Right atrium auricular region (tissue), 2 donors: ENCODE measurements at regions not wholly inside any gene's neighbourhood (a gene's known extent, or its start where the extent isn't known, plus 50 kb on each side); places are given as distances from the start of the nearest gene placed in this dataset.

Source experiments
- DNase-seq: peaks from one replicate; pipeline ENCODE4 v3.0.0-alpha.2; 2019; ENCODE audit warnings: low spot score
- H3K27ac ChIP-seq, 2 donors: fragments of 200-600 bp; sonication (generic); 1 replicate in 1 of 2; 2 replicates in 1 of 2; pipeline ENCODE4 v1.5.1; 2016 to 2019
- H3K27me3 ChIP-seq, 2 donors: fragments of 200-600 bp; sonication (generic); one replicate each; pipeline versions ENCODE4 v1.5.1 to v1.6.0; 2017 to 2019
- H3K36me3 ChIP-seq: fragments of 200-600 bp; sonication (generic); one replicate; pipeline ENCODE4 v1.5.1; 2016
- H3K4me1 ChIP-seq, 2 donors: fragments of 200-600 bp; sonication (generic); one replicate each; pipeline versions ENCODE4 v1.5.1 to v1.6.0; 2017 to 2019
- H3K4me3 ChIP-seq, 2 donors: fragments of 200-600 bp; sonication (generic); 1 replicate in 1 of 2; 2 replicates in 1 of 2; pipeline ENCODE4 v1.5.1; 2017 to 2019; ENCODE audit warnings: mild to moderate bottlenecking in 1 of 2, moderate library complexity in 1 of 2
- H3K9me3 ChIP-seq, 2 donors: fragments of 200-600 bp; sonication (generic); one replicate each; pipeline ENCODE4 v1.5.1; 2019
- TF ChIP-seq, protein P1 (sequence below), 2 donors: fragments of 200-600 bp; sonication (generic); IDR thresholded peaks; one replicate each; pipeline ENCODE4 v1.5.1; 2019; ENCODE audit warnings: antibody characterized with exemption in 2 of 2

DNA sequence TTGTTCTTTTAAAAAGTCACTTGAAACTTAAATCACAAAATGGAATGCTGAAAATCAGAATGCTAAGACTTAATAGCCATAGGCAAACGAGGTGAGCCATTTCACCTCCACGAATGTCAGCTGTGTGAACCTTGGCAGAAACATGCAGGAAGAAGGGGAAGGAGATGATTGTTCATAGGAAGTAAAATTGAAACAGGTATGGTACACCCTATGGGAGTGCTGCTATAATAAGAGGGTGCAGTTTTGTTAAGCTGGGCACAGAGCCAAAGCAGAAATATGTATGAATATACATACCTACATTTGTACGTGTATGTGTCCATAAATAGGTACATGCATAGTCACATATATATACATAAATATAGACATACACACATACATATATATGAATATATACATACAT is 51.0 kb upstream of the SPINK5 start:
- no peaks in the 10 kb centered on the region for H3K36me3 ChIP-seq
- DNase-seq = no peak
- no peaks in the 10 kb centered on the region for H3K9me3 ChIP-seq
- TF ChIP-seq, protein P1, sequence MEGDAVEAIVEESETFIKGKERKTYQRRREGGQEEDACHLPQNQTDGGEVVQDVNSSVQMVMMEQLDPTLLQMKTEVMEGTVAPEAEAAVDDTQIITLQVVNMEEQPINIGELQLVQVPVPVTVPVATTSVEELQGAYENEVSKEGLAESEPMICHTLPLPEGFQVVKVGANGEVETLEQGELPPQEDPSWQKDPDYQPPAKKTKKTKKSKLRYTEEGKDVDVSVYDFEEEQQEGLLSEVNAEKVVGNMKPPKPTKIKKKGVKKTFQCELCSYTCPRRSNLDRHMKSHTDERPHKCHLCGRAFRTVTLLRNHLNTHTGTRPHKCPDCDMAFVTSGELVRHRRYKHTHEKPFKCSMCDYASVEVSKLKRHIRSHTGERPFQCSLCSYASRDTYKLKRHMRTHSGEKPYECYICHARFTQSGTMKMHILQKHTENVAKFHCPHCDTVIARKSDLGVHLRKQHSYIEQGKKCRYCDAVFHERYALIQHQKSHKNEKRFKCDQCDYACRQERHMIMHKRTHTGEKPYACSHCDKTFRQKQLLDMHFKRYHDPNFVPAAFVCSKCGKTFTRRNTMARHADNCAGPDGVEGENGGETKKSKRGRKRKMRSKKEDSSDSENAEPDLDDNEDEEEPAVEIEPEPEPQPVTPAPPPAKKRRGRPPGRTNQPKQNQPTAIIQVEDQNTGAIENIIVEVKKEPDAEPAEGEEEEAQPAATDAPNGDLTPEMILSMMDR (IDR thresholded peaks at IDR 0.05) = no peak
- H3K4me1 ChIP-seq = no peaks in the 10 kb centered on the region
- H3K27me3 ChIP-seq = no peaks in the 10 kb centered on the region
- H3K4me3 ChIP-seq = no peak overlapping the region
- H3K27ac ChIP-seq = no peak overlapping the region

DNA sequence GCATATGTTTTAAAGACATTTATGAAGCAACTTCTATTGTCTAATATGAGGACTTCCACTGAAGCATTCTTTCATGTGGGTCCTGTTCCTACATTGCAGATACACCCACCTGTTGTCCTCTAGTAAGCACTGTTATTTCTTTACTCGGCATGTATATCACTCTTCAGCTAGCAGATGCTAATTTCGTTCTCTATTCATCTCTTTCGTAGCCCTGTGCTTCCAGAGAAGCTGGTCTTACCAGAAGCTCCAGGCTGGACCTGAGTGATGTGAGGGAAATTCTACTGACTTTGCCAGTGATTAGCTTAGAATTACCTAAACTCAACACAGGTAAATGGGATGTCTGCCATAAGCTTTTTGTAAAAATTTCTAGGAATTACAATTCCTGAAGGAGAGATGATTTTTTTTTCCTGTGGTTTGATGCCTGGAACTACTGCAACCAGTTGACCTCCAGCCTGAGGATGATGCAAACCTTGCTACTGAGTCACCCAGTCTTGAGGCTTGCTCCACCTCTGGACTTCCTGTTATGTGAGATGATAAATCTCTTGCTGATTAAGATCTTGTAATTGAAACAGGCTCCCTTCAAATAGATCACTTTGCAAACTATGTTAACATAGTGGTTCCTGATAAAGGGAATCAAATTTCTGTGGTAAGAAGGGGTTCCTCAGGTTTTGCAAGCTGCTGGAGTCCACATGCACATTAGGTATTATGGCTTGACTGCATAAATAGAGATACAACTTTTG is 52.2 kb upstream of the SPINK5 start:
- Histone ChIP-seq H3K9me3 (no peaks in the 10 kb centered on the region), H3K27ac (no peak overlapping the region), H3K27me3 (no peaks in the 10 kb centered on the region), H3K36me3 (no peaks in the 10 kb centered on the region), H3K4me1 (no peaks in the 10 kb centered on the region), H3K4me3 (no peak overlapping the region)
- TF ChIP-seq, protein P1 (IDR thresholded peaks at IDR 0.05) = no peak
- no peak for DNase-seq

DNA sequence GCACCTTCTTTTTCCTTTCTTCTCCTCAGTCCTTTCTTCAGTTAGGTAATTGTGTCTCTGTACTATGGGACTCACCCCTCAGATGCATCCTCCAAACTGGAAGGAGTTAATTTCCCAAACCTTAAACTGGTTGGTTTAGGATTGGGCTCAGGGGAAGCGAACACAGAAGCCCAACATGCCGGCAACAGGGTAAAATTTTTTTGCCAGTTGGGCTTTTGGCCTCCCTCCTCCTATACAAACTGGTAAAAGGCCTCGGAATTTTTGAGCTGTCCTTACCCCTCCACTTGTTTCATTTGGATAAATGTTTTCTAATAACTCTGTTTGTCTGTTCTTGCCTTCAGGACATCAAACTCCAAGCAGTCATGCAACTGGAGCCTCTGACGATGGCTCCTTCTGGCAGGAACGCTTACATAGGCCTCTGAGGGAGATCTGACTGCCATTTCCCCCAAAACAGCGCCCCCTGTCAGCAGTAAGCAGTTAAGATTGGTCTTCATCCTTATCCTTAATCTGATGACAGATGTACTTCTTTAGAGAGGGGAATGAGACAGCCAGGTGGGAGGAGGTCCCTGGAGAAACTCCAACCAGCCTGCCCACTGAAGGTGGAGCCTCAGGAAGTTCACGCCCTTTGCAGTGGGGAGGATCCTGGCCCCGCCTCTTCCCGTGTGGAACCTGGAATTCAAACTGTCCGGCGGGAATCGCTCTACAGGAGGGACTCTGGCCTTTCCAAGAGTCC is 57.8 kb upstream of the SPINK5 start:
- H3K27me3 ChIP-seq = no peaks in the 10 kb centered on the region
- H3K9me3 ChIP-seq = peaks cover 0 to 20% of the 10 kb centered on the region in 2 donors
- H3K4me3 ChIP-seq = no peak overlapping the region
- H3K36me3 ChIP-seq = no peaks in the 10 kb centered on the region
- TF ChIP-seq, protein P1 (IDR thresholded peaks at IDR 0.05) = no peak
- no peaks in the 10 kb centered on the region for H3K4me1 ChIP-seq
- DNase-seq = no peak
- H3K27ac ChIP-seq = no peak overlapping the region

DNA sequence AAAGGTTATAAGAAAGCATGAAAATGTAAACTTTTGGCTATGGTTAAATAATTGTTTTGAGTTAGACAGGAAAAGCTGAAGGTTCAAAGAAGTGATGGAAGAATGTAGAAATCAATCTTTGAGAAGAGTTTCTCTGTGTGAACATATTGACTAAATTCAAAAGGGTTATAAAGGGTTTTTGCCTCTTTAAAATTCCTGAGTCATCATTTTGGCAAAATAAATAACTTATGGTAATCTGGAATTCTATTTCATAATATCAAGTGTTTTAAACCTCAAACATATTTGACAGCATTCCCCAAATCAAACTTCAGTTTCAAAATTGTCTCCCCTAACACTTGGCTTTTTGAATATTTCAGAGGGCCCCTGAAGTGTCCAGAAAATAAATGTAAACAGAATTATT is 60.6 kb upstream of the SPINK5 start:
- no peaks in the 10 kb centered on the region for H3K36me3 ChIP-seq
- peaks cover 0 to 26% of the 10 kb centered on the region in 2 donors for H3K9me3 ChIP-seq
- H3K4me3 ChIP-seq = no peak overlapping the region
- H3K4me1 ChIP-seq = no peaks in the 10 kb centered on the region
- no peak overlapping the region for H3K27ac ChIP-seq
- no peak for DNase-seq
- TF ChIP-seq, protein P1 (IDR thresholded peaks at IDR 0.05) = no peak
- H3K27me3 ChIP-seq = no peaks in the 10 kb centered on the region

DNA sequence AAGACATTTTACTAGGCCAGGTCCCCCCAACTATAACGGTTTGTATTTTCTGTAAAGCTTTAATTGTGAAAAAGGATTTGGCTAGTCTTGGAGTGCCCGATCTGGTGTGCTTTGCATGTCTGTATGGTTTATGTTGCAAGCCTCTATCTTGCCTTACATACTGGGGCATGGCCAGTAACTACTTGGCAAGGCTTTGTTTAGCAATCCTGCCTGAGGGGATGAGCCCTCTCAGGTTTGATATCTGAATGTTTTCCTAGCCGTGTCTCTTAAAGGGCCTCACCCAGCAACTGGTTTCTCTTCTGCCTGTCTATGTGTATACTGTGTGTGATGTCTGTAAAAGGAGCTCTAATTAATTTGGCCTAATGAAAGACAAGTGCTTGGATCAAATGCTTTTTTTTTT is 61.3 kb upstream of the SPINK5 start:
- Histone ChIP-seq H3K36me3 (no peaks in the 10 kb centered on the region), H3K9me3 (peaks cover 0 to 26% of the 10 kb centered on the region in 2 donors), H3K27ac (no peak overlapping the region), H3K4me1 (no peaks in the 10 kb centered on the region), H3K4me3 (no peak overlapping the region), H3K27me3 (no peaks in the 10 kb centered on the region)
- no peak for DNase-seq
- TF ChIP-seq, protein P1 (IDR thresholded peaks at IDR 0.05) = no peak
